K562 (cell line): ENCODE measurements at regions not wholly inside any gene's neighbourhood (a gene's known extent, or its start where the extent isn't known, plus 50 kb on each side); places are given as distances from the start of the nearest gene placed in this dataset.
A peak's percentile ranks its signal among the peaks of the same experiment; 100 is the strongest.

Experiments
- ATAC-seq: fragments of 200-7000 bp; cut with Tn5 transposase; 3 replicates; pipeline ENCODE4 v1.9.1; 2020; ENCODE audit warnings: moderate library complexity
- BruUV-seq: library from RNA; stranded (reverse); fragments of 400-500 nt; replicated peaks from 2 replicates; lab custom pipeline; 2021; lab: Mats Ljungman, UMichigan
- CTCF ChIA-PET: fragments of 300-600 bp; formaldehyde crosslinking; extraction: SDS; loops from one replicate; lab custom pipeline; 2021; ENCODE audit warnings: low intra/inter-chr PET ratio; lab: Yijun Ruan, JAX
- POLR2A ChIA-PET: fragments of 300-600, 350-650 bp; sonication (Branson Sonifier 250); formaldehyde crosslinking; extraction: SDS; loops from one replicate; lab custom pipeline; 2021; ENCODE audit warnings: antibody characterized with exemption, inconsistent platforms; lab: Yijun Ruan, JAX
- DNase-seq, 4 experiments: peaks; one replicate each; pipeline versions ENCODE4 v3.0.0 to v3.0.0-alpha.2; 2011 to 2018; ENCODE audit warnings: low spot score in 3 of 4, mixed read lengths in 3 of 4; ENCODE audit errors: extremely low read depth in 1 of 4
- FAIRE-seq: peaks from 2 replicates; lab custom pipeline; 2011; peaks lifted over from hg19 to GRCh38; lab: Jason Lieb, UNC
- H2AFZ ChIP-seq: 2 replicates; pipeline ENCODE4 v1.6.0; 2011; ENCODE audit warnings: low read depth, low read length, control low read depth, inconsistent platforms
- H3K27ac ChIP-seq: fragments of 200-600 bp; 3 replicates; pipeline ENCODE4 v1.8.0; 2011; ENCODE audit warnings: low read depth, mild to moderate bottlenecking, control low read depth, inconsistent platforms, low read length, moderate library complexity, mixed read lengths; ENCODE audit errors: extremely low read depth
- H3K27me3 ChIP-seq, 2 experiments: fragments of 300-600 bp in 1 of 2; 2 replicates in 1 of 2; 3 replicates in 1 of 2; pipeline versions ENCODE4 v1.6.0 to v1.8.0; 2011; ENCODE audit warnings: inconsistent platforms in 2 of 2, low read length in 2 of 2, mild to moderate bottlenecking in 1 of 2, mixed read lengths in 1 of 2, moderate library complexity in 1 of 2; ENCODE audit not compliant: control insufficient read depth in 2 of 2, insufficient read depth in 2 of 2
- H3K36me3 ChIP-seq: fragments of 300-600 bp; 3 replicates; pipeline ENCODE4 v1.8.0; 2011; ENCODE audit warnings: mild to moderate bottlenecking, low read length, inconsistent platforms; ENCODE audit not compliant: control insufficient read depth, insufficient read depth
- H3K4me1 ChIP-seq, 2 experiments: fragments of 200-600 bp in 1 of 2; replicated peaks in 1 of 2; 2 replicates in 1 of 2; 3 replicates in 1 of 2; pipeline versions ENCODE4 v1.5.1 to v1.8.0; 2011; ENCODE audit warnings: inconsistent platforms in 2 of 2, low read length in 2 of 2, mild to moderate bottlenecking in 1 of 2, mixed read lengths in 1 of 2, moderate library complexity in 1 of 2; ENCODE audit not compliant: control insufficient read depth in 2 of 2, insufficient read depth in 2 of 2
- H3K4me2 ChIP-seq: 2 replicates; pipeline ENCODE4 v1.6.1; 2011; ENCODE audit warnings: low read length, control low read depth, inconsistent platforms, mixed read lengths; ENCODE audit not compliant: insufficient read depth
- H3K4me3 ChIP-seq: fragments of 200-600 bp; sonication (generic), shearing (Covaris generic); 2 replicates; pipeline ENCODE4 v1.5.1; 2016; ENCODE audit warnings: control low read depth, inconsistent platforms
- H3K79me2 ChIP-seq: fragments of 200-600 bp; 3 replicates; pipeline ENCODE4 v1.8.0; 2011; ENCODE audit warnings: low read length, inconsistent platforms; ENCODE audit not compliant: control insufficient read depth, insufficient read depth
- H3K9ac ChIP-seq, 2 experiments: 2 replicates each; pipeline versions ENCODE4 v1.6.0 to v1.6.1; 2011; ENCODE audit warnings: low read depth in 2 of 2, low read length in 2 of 2, control low read depth in 1 of 2, inconsistent platforms in 1 of 2, mild to moderate bottlenecking in 1 of 2, mixed read lengths in 1 of 2; ENCODE audit not compliant: insufficient read depth in 1 of 2
- H3K9me1 ChIP-seq: one replicate; pipeline ENCODE4 v1.6.0; 2011; ENCODE audit warnings: inconsistent platforms, mild to moderate bottlenecking, low read length, moderate library complexity; ENCODE audit not compliant: control insufficient read depth, insufficient read depth
- H3K9me3 ChIP-seq: replicated peaks from 2 replicates; pipeline ENCODE4 v1.5.1; 2011; ENCODE audit warnings: low read depth, low read length, inconsistent platforms; ENCODE audit not compliant: control insufficient read depth, insufficient read depth
- H4K20me1 ChIP-seq: replicated peaks from 2 replicates; pipeline ENCODE4 v1.6.1; 2011; ENCODE audit warnings: low read length, inconsistent platforms, mixed read lengths; ENCODE audit not compliant: control insufficient read depth, insufficient read depth
- BACH1 ChIP-seq: fragments of 200-800 bp; sonication (Bioruptor generic); IDR thresholded peaks from 2 replicates; pipeline ENCODE4 v1.6.1; 2016; ENCODE audit warnings: missing genetic modification characterization, missing compliant biosample characterization
- BRD4 ChIP-seq: fragments of 200-600 bp; sonication (generic); IDR thresholded peaks from 2 replicates; pipeline ENCODE4 v1.6.1; 2017; ENCODE audit warnings: inconsistent platforms
- CBX5 ChIP-seq: IDR thresholded peaks from 2 replicates; pipeline ENCODE4 v1.6.1; 2014; ENCODE audit warnings: low read depth, borderline replicate concordance
- CEBPB ChIP-seq: fragments of 450-650 bp; IDR thresholded peaks from 2 replicates; pipeline ENCODE4 v1.6.1; 2016; ENCODE audit warnings: missing genetic modification characterization, missing compliant biosample characterization
- CXXC5 ChIP-seq: fragments of 250-450 bp; sonication (Bioruptor Pico); IDR thresholded peaks from 2 replicates; pipeline ENCODE4 v1.8.0; 2022; ENCODE audit warnings: inconsistent platforms, mild to moderate bottlenecking, moderate library complexity
- ERF ChIP-seq: fragments of 450-650 bp; formaldehyde crosslinking; IDR thresholded peaks from 2 replicates; pipeline ENCODE4 v1.4.0; 2020; ENCODE audit warnings: mild to moderate bottlenecking, mixed read lengths
- HIVEP1 ChIP-seq: fragments of 250-450 bp; sonication (Bioruptor Pico); IDR thresholded peaks from 2 replicates; pipeline ENCODE4 v1.4.0; 2020; ENCODE audit warnings: mild to moderate bottlenecking
- HMBOX1 ChIP-seq: sonication (generic); IDR thresholded peaks from 2 replicates; pipeline ENCODE4 v1.6.1; 2016
- IRF9 ChIP-seq: fragments of 450-650 bp; IDR thresholded peaks from 2 replicates; pipeline ENCODE4 v1.6.1; 2016; ENCODE audit warnings: missing biosample characterization, missing genetic modification characterization
- MEIS2 ChIP-seq: fragments of 450-650 bp; IDR thresholded peaks from 2 replicates; pipeline ENCODE4 v1.6.1; 2014; ENCODE audit warnings: mild to moderate bottlenecking; ENCODE audit not compliant: partially characterized antibody
- MYBL2 ChIP-seq, 2 experiments: fragments of 450-650 bp in 1 of 2; sonication (generic) in 1 of 2; formaldehyde crosslinking in 1 of 2; IDR thresholded peaks; 2 replicates each; pipeline versions ENCODE4 v1.6.1 to v1.8.1; 2017 to 2022; ENCODE audit warnings: borderline replicate concordance in 1 of 2, inconsistent platforms in 1 of 2, low read depth in 1 of 2, mild to moderate bottlenecking in 1 of 2, missing genetic modification reagents in 1 of 2, moderate library complexity in 1 of 2
- POLR3G ChIP-seq: IDR thresholded peaks from 2 replicates; pipeline ENCODE4 v1.6.1; 2011; ENCODE audit not compliant: insufficient read length, insufficient replicate concordance; ENCODE audit errors: extremely low read depth
- TFAP4 ChIP-seq: sonication (generic); formaldehyde crosslinking; IDR thresholded peaks from 2 replicates; pipeline ENCODE4 v1.8.0; 2022; ENCODE audit warnings: missing genetic modification reagents, mild to moderate bottlenecking, moderate library complexity, borderline replicate concordance
- TRIM24 ChIP-seq, 2 experiments: fragments of 450-650 bp; IDR thresholded peaks; 2 replicates each; pipeline ENCODE4 v1.6.1; 2016
- ZBTB34 ChIP-seq: fragments of 250-450 bp; sonication (Bioruptor Pico); IDR thresholded peaks from 2 replicates; pipeline ENCODE4 v1.8.0; 2021; ENCODE audit warnings: mild to moderate bottlenecking, moderate library complexity
- ZBTB7A ChIP-seq: IDR thresholded peaks from 2 replicates; pipeline ENCODE4 v1.6.1; 2011; ENCODE audit warnings: low read depth, mild to moderate bottlenecking, low read length, moderate library complexity, borderline replicate concordance; ENCODE audit not compliant: control insufficient read depth
- ZNF766 ChIP-seq: fragments of 200-800 bp; sonication (Bioruptor generic); conservative IDR thresholded peaks from 2 replicates; pipeline ENCODE4 v1.6.1; 2016; ENCODE audit warnings: missing genetic modification characterization, missing compliant biosample characterization
- WGBS: fragments of 100-300 bp; shearing (Covaris generic); methylation state at CpG from one replicate; pipeline ENCODE4 v1.1.6; 2016; ENCODE audit warnings: low coverage, mixed read lengths; ENCODE audit not compliant: insufficient coverage; ENCODE audit errors: missing lambda C conversion rate; 5-methylcytosine and 5-hydroxymethylcytosine counted together
- in situ Hi-C: fragments of 300-500 bp; cut with MboI; formaldehyde crosslinking; loops from 4 replicates; pipeline ENCODE4 v1.15.0; 2018; ENCODE audit warnings: inconsistent platforms, mixed read lengths
- intact Hi-C: fragments of 100-400 bp; cut with micrococcal nuclease; formaldehyde crosslinking; loops from 2 replicates; pipeline ENCODE4 v1.14.2; 2022

- BruUV-seq: no TSS peak
- peak overlapping the region in 1 of 2 experiments; percentile 29; a peak in 1 of 4 replicates for H3K9ac ChIP-seq
- no peaks in the 10 kb centered on the region for H4K20me1 ChIP-seq
- H3K9me3 ChIP-seq: no peaks in the 10 kb centered on the region
- ATAC-seq (peak; percentile 80), DNase-seq (peak in 1 of 4 experiments; percentile 64), FAIRE-seq (no peak)
- H3K4me1 ChIP-seq: peaks cover 4 to 28% of the 10 kb centered on the region in 2 experiments; a peak in 4 of 5 replicates
- H3K27me3 ChIP-seq: no peaks in the 10 kb centered on the region
- peak overlapping the region; percentile 50; the same call in 2 of the 3 replicates for H3K27ac ChIP-seq
- no peak overlapping the region for H3K4me3 ChIP-seq
- intact Hi-C loops: no loop called here
- 45% methylated on average over 10 of the region's 10 CpGs for WGBS
- no peaks in the 10 kb centered on the region for H3K36me3 ChIP-seq
- H2AFZ ChIP-seq: peak overlapping the region; percentile 94
- in situ Hi-C loops: no loop called here
- CTCF ChIA-PET: no interaction called here
- no peaks in the 10 kb centered on the region for H3K79me2 ChIP-seq
- H3K9me1 ChIP-seq: no peaks in the 10 kb centered on the region
- POLR2A ChIA-PET: interaction anchor here (0.6 to 1.8 kb wide), 7 partner anchors 8 to 238 kb away, joined by 3 to 11 read pairs (median 3); no protein-coding TSS in a partner anchor
- H3K4me2 ChIP-seq: peak overlapping the region; percentile 42
- TF ChIP-seq MYBL2 (IDR thresholded peaks at IDR 0.05; ENCODE audit: low read depth) (peak; percentile 10; the same call in 1 of the 2 replicates), MYBL2 (CRISPR knock-in tag; IDR thresholded peaks at IDR 0.05; ENCODE audit: borderline replicate concordance) (no peak), CBX5 (0 out of 2 replicates have a peak, but pooled peaks have one; percentile 38), IRF9 (tag) (no peak), ZBTB7A (0 out of 2 replicates have a peak, but pooled peaks have one; percentile 18), TFAP4 (CRISPR knock-in tag) (no peak), CXXC5 (peak; percentile 44), HMBOX1 (peak; percentile 70), TRIM24 (IDR thresholded peaks at IDR 0.05) (0 out of 4 replicates have a peak, but pooled peaks of 1 of the 2 experiments have one; percentile 9), ZNF766 (CRISPR knock-in tag) (0 out of 2 replicates have a peak, but pooled peaks have one; percentile 30), HIVEP1 (CRISPR knock-in tag) (no peak), BRD4 (peak; percentile 28; the same call in 1 of the 2 replicates), POLR3G (no peak), BACH1 (tag) (0 out of 2 replicates have a peak, but pooled peaks have one; percentile 35), ZBTB34 (no peak), CEBPB (tag) (peak; percentile 85), ERF (no peak), MEIS2 (no peak)
Measured at GRCh38 chr6:14693301-14694192, 552.3 kb upstream of the JARID2 start.
